Endothelial cell of hepatic sinusoid (primary cell): ENCODE measurements at regions not wholly inside any gene's neighbourhood (a gene's known extent, or its start where the extent isn't known, plus 50 kb on each side); places are given as distances from the start of the nearest gene placed in this dataset.

Experiments
- in situ Hi-C: cut with HindIII; loops from 2 replicates; pipeline ENCODE4 v1.10.0; 2017; ENCODE audit warnings: low sequenced_read_pairs

GRCh38 chr1:184919892-184920291, 54.4 kb downstream of the NIBAN1 start:
- in situ Hi-C loops = no loop called here

- in situ Hi-C loops = no loop called here
These were observed 58.7 kb downstream of the NIBAN1 start for GRCh38 chr1:184915463-184916090.

- in situ Hi-C loops = no loop called here
These were observed 60.2 kb downstream of the NIBAN1 start for GRCh38 chr1:184914149-184914548.

- in situ Hi-C loops = no loop called here
These were observed 61.9 kb downstream of the NIBAN1 start for GRCh38 chr1:184912392-184912791.

GRCh38 chr1:184911830-184912229, 62.5 kb downstream of the NIBAN1 start:
- in situ Hi-C loops = no loop called here

GRCh38 chr1:184911103-184911745, 63.1 kb downstream of the NIBAN1 start:
- in situ Hi-C loops = no loop called here

- in situ Hi-C loops = no loop called here
These were observed 63.6 kb downstream of the NIBAN1 start for GRCh38 chr1:184910691-184911091.

GRCh38 chr1:184910005-184910404, 64.3 kb downstream of the NIBAN1 start:
- in situ Hi-C loops = no loop called here

GRCh38 chr1:184909019-184909418, 65.3 kb downstream of the NIBAN1 start:
- in situ Hi-C loops = no loop called here

GRCh38 chr1:184908506-184908905, 65.8 kb downstream of the NIBAN1 start:
- in situ Hi-C loops = no loop called here

GRCh38 chr1:184907500-184907899, 66.8 kb downstream of the NIBAN1 start:
- in situ Hi-C loops = no loop called here

GRCh38 chr1:184906761-184907160, 67.5 kb downstream of the NIBAN1 start:
- in situ Hi-C loops = no loop called here

GRCh38 chr1:184905601-184906322, 68.5 kb downstream of the NIBAN1 start:
- in situ Hi-C loops = no loop called here

- in situ Hi-C loops = loop anchor here (5.0 kb wide), 1 partner anchor 34 kb away; no protein-coding TSS in a partner anchor
These were observed 71.1 kb downstream of the NIBAN1 start for GRCh38 chr1:184903111-184903692.

- in situ Hi-C loops = loop anchor here (5.0 kb wide), 1 partner anchor 37 kb away; no protein-coding TSS in a partner anchor
These were observed 73.8 kb downstream of the NIBAN1 start for GRCh38 chr1:184900507-184900906.

- in situ Hi-C loops = no loop called here
These were observed 78.3 kb downstream of the NIBAN1 start for GRCh38 chr1:184896000-184896399.

- in situ Hi-C loops = no loop called here
These were observed 79.2 kb downstream of the NIBAN1 start for GRCh38 chr1:184895086-184895485.

GRCh38 chr1:184893695-184894094, 80.6 kb downstream of the NIBAN1 start:
- in situ Hi-C loops = no loop called here

GRCh38 chr1:184892116-184892515, 82.2 kb downstream of the NIBAN1 start:
- in situ Hi-C loops = no loop called here

- in situ Hi-C loops = no loop called here
These were observed 82.9 kb downstream of the NIBAN1 start for GRCh38 chr1:184891440-184891839.

GRCh38 chr1:184890539-184890973, 83.8 kb downstream of the NIBAN1 start:
- in situ Hi-C loops = no loop called here

GRCh38 chr1:184889902-184890301, 84.4 kb downstream of the NIBAN1 start:
- in situ Hi-C loops = no loop called here
